ENCODE measurements at regions not wholly inside any gene's neighbourhood (a gene's known extent, or its start where the extent isn't known, plus 50 kb on each side); places are given as distances from the start of the nearest gene placed in this dataset.

DNA sequence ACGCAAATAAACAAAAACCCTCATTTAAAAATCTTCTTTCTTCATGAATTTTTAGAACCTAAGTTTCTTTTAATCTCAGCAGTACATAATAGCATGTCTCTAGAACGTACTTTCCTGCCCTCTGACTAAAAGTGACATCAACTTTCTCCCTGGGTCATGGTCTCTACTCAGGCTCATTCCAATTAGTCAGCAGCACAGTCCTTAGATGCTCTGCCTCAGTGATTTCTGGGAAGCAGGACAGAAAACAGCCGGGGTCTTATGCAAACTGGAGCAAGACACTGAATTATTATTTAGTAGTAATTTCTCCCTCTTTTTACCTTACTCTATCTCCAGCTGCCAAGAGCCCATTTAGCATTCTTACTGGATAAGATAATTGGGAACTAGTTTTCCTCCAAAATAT lies 365.2 kb downstream of the TUSC7 start:
- Histone ChIP-seq H3K36me3 (replicated peaks in 1 of 2) (no peaks in the 10 kb centered on the region), H3K4me3 (no peak overlapping the region), H3K9me3 (replicated peaks in 1 of 3) (no peaks in the 10 kb centered on the region), H3K27ac (peak overlapping the region in 1 of 5 donors; percentile 60), H3K4me1 (replicated peaks in 1 of 2) (peaks cover 0 to 9% of the 10 kb centered on the region in 2 donors), H3K27me3 (no peaks in the 10 kb centered on the region)
- intact Hi-C loops (cut with DNase I) = no loop called here
- 24 to 44% (median 37%) methylated on average over 3 of the region's 3 CpGs for WGBS, 4 donors
- DNase-seq = peak in 6 of 7 donors; percentile 13 to 57 (median 37)
- TF ChIP-seq, protein P1, sequence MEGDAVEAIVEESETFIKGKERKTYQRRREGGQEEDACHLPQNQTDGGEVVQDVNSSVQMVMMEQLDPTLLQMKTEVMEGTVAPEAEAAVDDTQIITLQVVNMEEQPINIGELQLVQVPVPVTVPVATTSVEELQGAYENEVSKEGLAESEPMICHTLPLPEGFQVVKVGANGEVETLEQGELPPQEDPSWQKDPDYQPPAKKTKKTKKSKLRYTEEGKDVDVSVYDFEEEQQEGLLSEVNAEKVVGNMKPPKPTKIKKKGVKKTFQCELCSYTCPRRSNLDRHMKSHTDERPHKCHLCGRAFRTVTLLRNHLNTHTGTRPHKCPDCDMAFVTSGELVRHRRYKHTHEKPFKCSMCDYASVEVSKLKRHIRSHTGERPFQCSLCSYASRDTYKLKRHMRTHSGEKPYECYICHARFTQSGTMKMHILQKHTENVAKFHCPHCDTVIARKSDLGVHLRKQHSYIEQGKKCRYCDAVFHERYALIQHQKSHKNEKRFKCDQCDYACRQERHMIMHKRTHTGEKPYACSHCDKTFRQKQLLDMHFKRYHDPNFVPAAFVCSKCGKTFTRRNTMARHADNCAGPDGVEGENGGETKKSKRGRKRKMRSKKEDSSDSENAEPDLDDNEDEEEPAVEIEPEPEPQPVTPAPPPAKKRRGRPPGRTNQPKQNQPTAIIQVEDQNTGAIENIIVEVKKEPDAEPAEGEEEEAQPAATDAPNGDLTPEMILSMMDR (IDR thresholded peaks at IDR 0.05) = no peak
- TF ChIP-seq POLR2A (IDR thresholded peaks at IDR 0.05) = no peak

DNA sequence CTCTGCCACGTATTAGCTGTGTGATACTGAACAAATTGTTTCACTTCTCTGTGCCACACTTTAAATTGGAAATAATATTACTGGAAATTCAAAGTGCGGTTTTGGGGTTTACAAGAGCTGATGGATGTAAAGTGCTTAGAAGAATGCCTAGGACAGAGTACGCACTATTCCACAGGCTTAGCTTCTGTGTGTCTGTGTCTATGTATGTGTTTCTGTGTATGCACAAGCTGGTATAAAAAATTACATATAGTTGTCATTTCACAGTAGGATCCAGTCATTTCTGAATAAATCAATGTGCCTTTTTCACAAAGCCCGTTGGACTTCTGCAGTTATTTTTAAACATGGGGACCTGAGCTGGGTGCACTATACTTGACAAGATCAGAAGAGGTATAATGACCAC lies 370.4 kb downstream of the TUSC7 start:
- H3K4me1 ChIP-seq (replicated peaks in 1 of 2) = no peaks in the 10 kb centered on the region
- no peaks in the 10 kb centered on the region for H3K36me3 ChIP-seq (replicated peaks in 1 of 2)
- TF ChIP-seq, protein P1 (IDR thresholded peaks at IDR 0.05) = no peak
- TF ChIP-seq POLR2A (IDR thresholded peaks at IDR 0.05) = no peak
- no peaks in the 10 kb centered on the region for H3K9me3 ChIP-seq (replicated peaks in 1 of 3)
- no peak for DNase-seq
- no peak overlapping the region for H3K4me3 ChIP-seq
- no peaks in the 10 kb centered on the region for H3K27me3 ChIP-seq
- no peak overlapping the region for H3K27ac ChIP-seq
- intact Hi-C loops (cut with DNase I) = no loop called here
- 82 to 91% (median 89%) methylated on average over 4 of the region's 4 CpGs for WGBS, 4 donors

DNA sequence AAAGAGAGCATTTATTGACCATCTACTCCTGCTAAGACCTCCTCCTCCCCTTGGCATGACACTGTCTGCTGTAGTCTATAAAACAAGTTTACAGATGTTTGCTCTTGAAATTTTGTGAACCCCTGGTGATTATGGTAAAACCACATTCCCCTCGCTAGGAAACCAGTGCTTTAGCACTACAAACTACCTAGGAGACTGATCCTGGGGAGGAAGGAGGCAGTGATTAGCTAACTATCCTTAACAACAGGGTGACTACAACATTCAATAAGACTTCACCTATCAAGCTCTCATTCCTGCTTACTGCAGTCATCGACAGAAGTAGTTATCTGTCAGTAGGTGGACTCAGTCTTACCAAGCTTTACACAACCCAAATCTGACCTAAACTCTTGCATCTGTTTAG lies 371.3 kb downstream of the TUSC7 start:
- 73 to 88% (median 77%) methylated on average over 2 of the region's 2 CpGs for WGBS, 4 donors
- no peaks in the 10 kb centered on the region for H3K27me3 ChIP-seq
- DNase-seq = no peak
- no peak overlapping the region for H3K27ac ChIP-seq
- H3K9me3 ChIP-seq (replicated peaks in 1 of 3) = no peaks in the 10 kb centered on the region
- no peak overlapping the region for H3K4me3 ChIP-seq
- no peaks in the 10 kb centered on the region for H3K36me3 ChIP-seq (replicated peaks in 1 of 2)
- no peaks in the 10 kb centered on the region for H3K4me1 ChIP-seq (replicated peaks in 1 of 2)
- intact Hi-C loops (cut with DNase I) = no loop called here
- TF ChIP-seq POLR2A (IDR thresholded peaks at IDR 0.05) = no peak
- TF ChIP-seq, protein P1 (IDR thresholded peaks at IDR 0.05) = no peak

DNA sequence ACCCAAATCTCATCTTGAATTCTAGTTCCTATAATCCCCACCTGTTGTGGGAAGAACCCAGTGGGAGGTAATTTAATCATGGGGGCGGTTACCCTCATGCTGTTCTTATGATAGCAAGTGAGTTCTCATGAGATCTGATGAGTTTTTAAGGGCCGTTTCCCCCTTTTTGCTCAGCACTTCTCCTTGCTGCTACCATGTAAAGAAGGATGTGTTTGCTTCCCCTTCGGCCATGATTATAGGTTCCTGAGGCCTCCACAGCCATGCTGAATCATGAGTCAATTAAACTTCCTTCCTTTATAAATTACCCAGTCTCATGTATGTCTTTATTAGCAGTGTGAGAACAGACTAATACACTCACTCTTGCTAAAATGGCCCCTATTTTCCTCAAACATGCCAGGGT lies 374.7 kb downstream of the TUSC7 start:
- no peak overlapping the region for H3K4me3 ChIP-seq
- peak in 1 of 7 donors; percentile 2 for DNase-seq
- H3K9me3 ChIP-seq (replicated peaks in 1 of 3) = no peaks in the 10 kb centered on the region
- intact Hi-C loops (cut with DNase I) = no loop called here
- WGBS, 4 donors = 69 to 82% (median 73%) methylated on average over 3 of the region's 3 CpGs
- H3K4me1 ChIP-seq (replicated peaks in 1 of 2) = no peaks in the 10 kb centered on the region
- H3K27me3 ChIP-seq = no peaks in the 10 kb centered on the region
- TF ChIP-seq POLR2A (IDR thresholded peaks at IDR 0.05) = no peak
- TF ChIP-seq, protein P1 (IDR thresholded peaks at IDR 0.05) = no peak
- H3K36me3 ChIP-seq (replicated peaks in 1 of 2) = no peaks in the 10 kb centered on the region
- H3K27ac ChIP-seq = no peak overlapping the region

Measured in adrenal gland (tissue), 9 donors.